Upper lobe of left lung (tissue), 4 donors: ENCODE measurements at regions not wholly inside any gene's neighbourhood (a gene's known extent, or its start where the extent isn't known, plus 50 kb on each side); places are given as distances from the start of the nearest gene placed in this dataset.

Experiments used
- CTCF ChIP-seq, 6 experiments: fragments of 450-650 bp in 4 of 6; fragments of 200-600 bp in 2 of 6; sonication (generic) in 2 of 6; IDR thresholded peaks; one replicate each; pipeline ENCODE4 v1.5.1; 2016 to 2019; ENCODE audit warnings: antibody characterized with exemption in 6 of 6
- EP300 ChIP-seq, 4 donors: sonication (generic); formaldehyde crosslinking; IDR thresholded peaks; one replicate each; pipeline ENCODE4 v1.5.1; 2017; ENCODE audit warnings: antibody characterized with exemption in 4 of 4, control low read depth in 2 of 4
- POLR2A ChIP-seq, 4 donors: fragments of 450-650 bp; IDR thresholded peaks; one replicate each; pipeline ENCODE4 v1.5.1; 2016 to 2017; ENCODE audit warnings: antibody characterized with exemption in 4 of 4, mild to moderate bottlenecking in 2 of 4
- POLR2AphosphoS5 ChIP-seq, 2 donors: sonication (generic); formaldehyde crosslinking; IDR thresholded peaks; one replicate each; pipeline ENCODE4 v1.5.1; 2017; ENCODE audit warnings: antibody characterized with exemption in 2 of 2

- no peak for TF ChIP-seq POLR2A (IDR thresholded peaks at IDR 0.05)
- TF ChIP-seq CTCF (IDR thresholded peaks at IDR 0.05), result no peak
- no peak for TF ChIP-seq POLR2AphosphoS5 (IDR thresholded peaks at IDR 0.05)
- no peak for TF ChIP-seq EP300 (IDR thresholded peaks at IDR 0.05)
These were observed 114.7 kb upstream of the CARD11 start for GRCh38 chr7:3158341-3158760.
